ENCODE measurements at regions not wholly inside any gene's neighbourhood (a gene's known extent, or its start where the extent isn't known, plus 50 kb on each side); places are given as distances from the start of the nearest gene placed in this dataset.
"Not testable (repeated sequence)": the region's sequence is repeated elsewhere in the genome, so short reads cannot be mapped to it uniquely, and the experiment has no call there.

DNA sequence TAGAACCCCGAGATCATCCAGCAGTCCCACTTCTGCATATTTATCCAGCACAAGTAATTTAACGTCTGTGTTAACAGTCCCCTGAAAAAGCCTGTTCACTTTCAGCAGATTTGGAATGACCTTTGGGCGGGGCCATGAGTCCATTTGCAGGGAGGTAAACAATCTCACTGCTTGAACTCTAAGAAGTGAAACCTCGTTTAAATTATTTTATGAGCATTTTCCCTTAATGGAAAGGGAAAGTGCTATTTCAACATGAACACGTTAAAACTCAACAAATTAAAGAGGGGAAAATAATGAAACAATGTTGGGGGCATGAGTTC is 282.8 kb downstream of the GATA3 start:
- TF ChIP-seq, protein P1, sequence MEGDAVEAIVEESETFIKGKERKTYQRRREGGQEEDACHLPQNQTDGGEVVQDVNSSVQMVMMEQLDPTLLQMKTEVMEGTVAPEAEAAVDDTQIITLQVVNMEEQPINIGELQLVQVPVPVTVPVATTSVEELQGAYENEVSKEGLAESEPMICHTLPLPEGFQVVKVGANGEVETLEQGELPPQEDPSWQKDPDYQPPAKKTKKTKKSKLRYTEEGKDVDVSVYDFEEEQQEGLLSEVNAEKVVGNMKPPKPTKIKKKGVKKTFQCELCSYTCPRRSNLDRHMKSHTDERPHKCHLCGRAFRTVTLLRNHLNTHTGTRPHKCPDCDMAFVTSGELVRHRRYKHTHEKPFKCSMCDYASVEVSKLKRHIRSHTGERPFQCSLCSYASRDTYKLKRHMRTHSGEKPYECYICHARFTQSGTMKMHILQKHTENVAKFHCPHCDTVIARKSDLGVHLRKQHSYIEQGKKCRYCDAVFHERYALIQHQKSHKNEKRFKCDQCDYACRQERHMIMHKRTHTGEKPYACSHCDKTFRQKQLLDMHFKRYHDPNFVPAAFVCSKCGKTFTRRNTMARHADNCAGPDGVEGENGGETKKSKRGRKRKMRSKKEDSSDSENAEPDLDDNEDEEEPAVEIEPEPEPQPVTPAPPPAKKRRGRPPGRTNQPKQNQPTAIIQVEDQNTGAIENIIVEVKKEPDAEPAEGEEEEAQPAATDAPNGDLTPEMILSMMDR (IDR thresholded peaks at IDR 0.05; ENCODE audit: control extremely low read depth, extremely low read depth, low read depth, missing control alignments): no peak
- no peak for DNase-seq (ENCODE audit: extremely low spot score)
- POLR2A ChIA-PET: no interaction called here
- CTCF ChIA-PET: no interaction called here

DNA sequence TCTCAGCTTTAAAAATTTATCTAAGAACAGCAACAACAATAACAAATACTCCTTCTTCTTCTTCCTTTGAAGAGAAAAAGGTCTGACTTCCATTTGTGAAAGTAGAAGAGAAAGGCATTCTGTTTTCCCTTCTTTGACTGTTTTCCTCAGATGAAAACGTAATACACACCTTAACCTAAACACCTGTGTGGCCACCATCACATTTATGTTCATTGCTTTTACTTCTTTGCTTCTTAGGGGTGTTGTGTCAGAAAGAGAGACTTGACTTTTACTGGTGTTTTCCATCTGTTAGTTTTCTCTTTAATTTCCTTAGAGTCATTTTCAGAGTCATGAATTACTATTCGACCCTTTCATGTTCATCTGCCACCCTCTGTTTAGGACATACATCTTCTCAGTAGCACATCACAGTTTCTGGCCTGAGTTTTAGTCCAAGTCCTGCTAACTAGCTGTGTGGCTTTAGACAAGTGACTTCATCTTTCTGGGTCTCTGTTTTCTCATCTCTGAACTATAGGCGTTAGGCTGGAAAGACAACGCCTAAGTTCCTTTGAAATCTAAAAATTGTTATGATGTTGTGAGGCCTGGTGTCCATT is 283.8 kb downstream of the GATA3 start:
- TF ChIP-seq, protein P1 (IDR thresholded peaks at IDR 0.05; ENCODE audit: control extremely low read depth, extremely low read depth, low read depth, missing control alignments): no peak

DNA sequence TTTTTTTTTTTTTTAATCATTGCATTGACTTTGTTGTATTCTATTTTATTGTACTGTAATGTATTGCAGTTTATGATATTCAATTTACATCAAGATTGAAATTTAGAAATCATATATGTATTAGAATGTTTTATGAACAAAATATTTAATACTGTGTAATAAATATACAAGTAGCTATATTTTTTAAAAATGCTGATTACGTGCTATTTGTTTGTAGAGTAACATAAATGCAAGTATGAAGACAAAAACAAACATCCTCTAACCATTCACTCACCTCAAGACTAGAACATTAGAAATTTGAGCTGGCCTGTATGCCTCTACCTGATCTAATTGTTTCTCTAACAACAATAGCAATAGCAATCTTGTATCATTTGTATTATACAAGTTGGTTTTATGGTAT is 290.3 kb downstream of the GATA3 start:
- CTCF ChIA-PET: interaction anchor here (1.4 to 2.0 kb wide), 2 partner anchors 9 to 10 kb away, joined by 4 to 9 read pairs; no protein-coding TSS in a partner anchor
- TF ChIP-seq, protein P1 (IDR thresholded peaks at IDR 0.05; ENCODE audit: control extremely low read depth, extremely low read depth, low read depth, missing control alignments): no peak
- no peak for DNase-seq (ENCODE audit: extremely low spot score)
- POLR2A ChIA-PET: interaction anchor here (0.6 kb wide), 1 partner anchor 763 kb away, joined by 3 read pairs; no protein-coding TSS in a partner anchor

More for the DNA sequence above, 283.8 kb downstream of the GATA3 start:
- ChIA-PET POLR2A (no interaction called here), CTCF (no interaction called here)
- DNase-seq (ENCODE audit: extremely low spot score): no peak

DNA sequence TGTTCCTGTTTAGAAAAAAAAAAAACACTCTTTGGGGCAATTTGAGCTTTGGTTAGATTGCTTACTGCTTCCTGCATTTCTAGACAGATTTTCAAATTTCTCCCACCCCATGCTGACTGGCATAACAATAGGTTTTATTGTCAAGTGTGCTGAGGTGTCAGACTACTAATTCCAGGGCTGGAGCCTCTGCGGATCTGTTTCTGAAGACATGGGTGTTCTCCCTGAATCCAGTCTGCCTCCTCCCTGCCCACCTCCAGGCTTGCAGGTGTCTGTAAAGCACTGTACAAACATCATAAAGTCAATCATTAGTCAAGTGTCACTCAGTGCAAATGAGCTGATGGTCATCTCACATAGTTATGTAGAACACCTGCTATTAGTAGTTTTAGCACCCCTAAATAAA is 292.4 kb downstream of the GATA3 start:
- DNase-seq (ENCODE audit: extremely low spot score): no peak
- POLR2A ChIA-PET: no interaction called here
- CTCF ChIA-PET: no interaction called here
- TF ChIP-seq, protein P1 (IDR thresholded peaks at IDR 0.05; ENCODE audit: control extremely low read depth, extremely low read depth, low read depth, missing control alignments): no peak

DNA sequence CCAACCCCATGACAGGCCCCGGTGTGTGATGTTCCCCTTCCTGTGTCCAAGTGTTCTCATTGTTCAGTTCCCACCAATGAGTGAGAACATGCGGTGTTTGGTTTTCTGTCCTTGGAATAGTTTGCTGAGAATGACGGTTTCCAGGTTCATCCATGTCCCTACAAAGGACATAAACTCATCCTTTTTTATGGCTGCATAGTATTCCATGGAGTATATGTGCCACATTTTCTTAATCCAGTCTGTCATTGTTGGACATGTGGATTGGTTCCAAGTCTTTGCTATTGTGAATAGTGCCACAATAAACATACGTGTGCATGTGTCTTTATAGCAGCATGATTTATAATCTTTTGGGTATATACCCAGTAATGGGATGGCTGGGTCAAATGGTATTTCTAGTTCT is 293.1 kb downstream of the GATA3 start:
- POLR2A ChIA-PET, CTCF ChIA-PET: not testable (repeated sequence)

DNA sequence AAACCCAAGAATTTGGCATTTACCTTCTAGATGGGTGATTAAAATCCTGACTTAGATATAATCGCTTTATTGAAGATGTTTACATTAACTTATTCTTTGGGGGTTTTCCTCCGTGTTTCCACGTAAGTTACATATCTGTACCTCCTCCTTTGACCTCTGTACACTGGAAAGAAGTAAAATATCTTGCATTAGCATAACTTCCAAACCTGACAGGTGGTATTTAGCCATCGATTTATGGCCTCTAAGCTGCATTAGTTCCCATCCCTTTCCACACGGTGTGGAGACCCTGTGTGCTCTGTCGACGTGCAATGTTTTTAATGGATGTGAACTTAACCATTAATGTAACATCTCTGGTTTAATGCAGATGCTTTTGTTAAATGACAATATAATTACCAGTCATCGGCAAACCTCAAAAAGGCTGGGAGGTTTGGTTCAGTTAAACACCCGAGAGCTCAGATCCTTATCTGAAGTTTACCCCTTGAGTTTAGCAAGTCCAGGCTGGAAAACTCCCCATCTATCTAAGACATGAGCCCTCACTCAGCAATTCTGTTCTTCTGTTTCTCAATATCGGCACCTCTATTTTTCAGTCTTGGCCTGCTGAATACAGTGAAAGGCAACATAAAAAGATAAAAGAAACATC is 295.2 kb downstream of the GATA3 start:
- DNase-seq (ENCODE audit: extremely low spot score): no peak
- POLR2A ChIA-PET: no interaction called here
- TF ChIP-seq, protein P1 (IDR thresholded peaks at IDR 0.05; ENCODE audit: control extremely low read depth, extremely low read depth, low read depth, missing control alignments): no peak
- CTCF ChIA-PET: no interaction called here

More for the DNA sequence above, 293.1 kb downstream of the GATA3 start:
- not testable (repeated sequence) for DNase-seq (ENCODE audit: extremely low spot score)

DNA sequence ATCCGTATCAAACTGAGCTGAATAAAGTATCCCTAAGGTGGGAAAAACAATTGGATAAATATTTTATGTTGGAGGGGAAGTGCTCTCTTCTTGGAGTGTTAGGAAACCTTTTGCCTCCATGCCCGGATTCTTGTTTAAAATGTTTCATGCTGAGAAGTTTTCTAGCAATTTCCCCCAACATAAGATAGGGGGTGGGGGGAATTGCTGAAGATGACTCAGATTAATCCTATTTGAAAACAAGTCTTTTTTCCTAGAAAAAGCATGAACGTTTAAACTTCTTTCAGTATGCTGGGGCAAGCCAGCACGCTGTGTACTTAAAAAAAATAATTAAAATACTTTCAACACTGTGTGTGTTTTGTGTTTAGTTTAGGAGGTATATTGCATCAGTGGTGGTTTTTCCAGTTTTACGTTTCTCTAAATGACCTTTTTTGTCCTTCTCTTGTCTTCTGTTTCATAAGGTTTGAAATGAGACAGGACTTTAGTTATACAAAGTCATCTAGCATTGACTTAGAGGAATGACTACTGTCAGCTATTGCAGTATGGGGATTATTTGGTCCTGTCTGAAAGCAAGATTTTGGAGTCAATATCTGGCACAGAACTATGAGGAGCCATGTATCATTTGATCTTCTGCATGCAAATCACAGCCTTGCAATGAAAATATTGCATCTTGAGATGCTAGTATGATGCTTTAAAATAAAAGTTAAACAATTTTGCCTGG is 295.9 kb downstream of the GATA3 start:
- ChIA-PET CTCF (no interaction called here), POLR2A (interaction anchor here (0.5 kb wide), 1 partner anchor 213 kb away, joined by 3 read pairs; no protein-coding TSS in a partner anchor)
- no peak for DNase-seq (ENCODE audit: extremely low spot score)
- TF ChIP-seq, protein P1 (IDR thresholded peaks at IDR 0.05; ENCODE audit: control extremely low read depth, extremely low read depth, low read depth, missing control alignments): no peak
